HepG2 (cell line): ENCODE measurements at regions not wholly inside any gene's neighbourhood (a gene's known extent, or its start where the extent isn't known, plus 50 kb on each side); places are given as distances from the start of the nearest gene placed in this dataset.

Experiments used
- GABPA ChIP-seq, 2 experiments: IDR thresholded peaks; 2 replicates each; pipeline ENCODE4 v1.6.1; 2011 to 2016; ENCODE audit warnings: low read depth in 2 of 2, low read length in 1 of 2, missing biosample characterization in 1 of 2, missing genetic modification characterization in 1 of 2
- HNRNPLL ChIP-seq: fragments of 200-400 bp; formaldehyde crosslinking; IDR thresholded peaks from 2 replicates; pipeline ENCODE4 v1.6.1; 2017; ENCODE audit warnings: mild to moderate bottlenecking, low read depth, low read length; ENCODE audit not compliant: poor library complexity, severe bottlenecking
- HOXD1 ChIP-seq: sonication (generic); formaldehyde crosslinking; IDR thresholded peaks from 2 replicates; pipeline ENCODE4 v1.5.0; 2020; ENCODE audit warnings: missing genetic modification reagents
- MEIS2 ChIP-seq: sonication (generic); formaldehyde crosslinking; IDR thresholded peaks from 2 replicates; pipeline ENCODE4 v1.9.0; 2021; ENCODE audit warnings: mild to moderate bottlenecking, missing genetic modification reagents
- MYC ChIP-seq: sonication (generic); formaldehyde crosslinking; IDR thresholded peaks from 2 replicates; pipeline ENCODE4 v1.9.0; 2021; ENCODE audit warnings: missing genetic modification reagents, borderline replicate concordance
- NBN ChIP-seq: fragments of 450-650 bp; conservative IDR thresholded peaks from 2 replicates; pipeline ENCODE4 v1.6.1; 2017
- SIX1 ChIP-seq: sonication (generic); formaldehyde crosslinking; IDR thresholded peaks from 2 replicates; pipeline ENCODE4 v1.4.0; 2020; ENCODE audit warnings: missing genetic modification reagents, borderline replicate concordance
- TBX2 ChIP-seq: sonication (generic); formaldehyde crosslinking; IDR thresholded peaks from 2 replicates; pipeline ENCODE4 v1.5.0; 2020; ENCODE audit warnings: missing genetic modification reagents, mild to moderate bottlenecking, borderline replicate concordance
- ZNF263 ChIP-seq: sonication (generic); formaldehyde crosslinking; IDR thresholded peaks from 2 replicates; pipeline ENCODE4 v1.4.0; 2020; ENCODE audit warnings: missing genetic modification reagents
- ZNF441 ChIP-seq: sonication (generic); formaldehyde crosslinking; IDR thresholded peaks from 2 replicates; pipeline ENCODE4 v1.7.0; 2021; ENCODE audit warnings: missing genetic modification reagents, borderline replicate concordance
- ZNF460 ChIP-seq: sonication (generic); formaldehyde crosslinking; IDR thresholded peaks from 2 replicates; pipeline ENCODE4 v1.5.1; 2020; ENCODE audit warnings: missing genetic modification reagents, mild to moderate bottlenecking, borderline replicate concordance
- TF ChIP-seq, protein P1 (sequence below): sonication (generic); formaldehyde crosslinking; IDR thresholded peaks from 2 replicates; pipeline ENCODE4 v1.4.0; 2020; ENCODE audit warnings: missing genetic modification reagents, borderline replicate concordance
- TF ChIP-seq, protein P2 (sequence below): sonication (generic); formaldehyde crosslinking; IDR thresholded peaks from 2 replicates; pipeline ENCODE4 v1.5.0; 2020; ENCODE audit warnings: mild to moderate bottlenecking, missing genetic modification reagents, borderline replicate concordance
- TF ChIP-seq, protein P3 (sequence below): sonication (generic); formaldehyde crosslinking; IDR thresholded peaks from 2 replicates; pipeline ENCODE4 v1.4.0; 2020; ENCODE audit warnings: missing genetic modification reagents, mild to moderate bottlenecking, borderline replicate concordance
- TF ChIP-seq, protein P4 (sequence below): sonication (generic); formaldehyde crosslinking; IDR thresholded peaks from 2 replicates; pipeline ENCODE4 v1.5.0; 2020; ENCODE audit warnings: missing genetic modification reagents, mild to moderate bottlenecking, borderline replicate concordance

- TF ChIP-seq, protein P1, sequence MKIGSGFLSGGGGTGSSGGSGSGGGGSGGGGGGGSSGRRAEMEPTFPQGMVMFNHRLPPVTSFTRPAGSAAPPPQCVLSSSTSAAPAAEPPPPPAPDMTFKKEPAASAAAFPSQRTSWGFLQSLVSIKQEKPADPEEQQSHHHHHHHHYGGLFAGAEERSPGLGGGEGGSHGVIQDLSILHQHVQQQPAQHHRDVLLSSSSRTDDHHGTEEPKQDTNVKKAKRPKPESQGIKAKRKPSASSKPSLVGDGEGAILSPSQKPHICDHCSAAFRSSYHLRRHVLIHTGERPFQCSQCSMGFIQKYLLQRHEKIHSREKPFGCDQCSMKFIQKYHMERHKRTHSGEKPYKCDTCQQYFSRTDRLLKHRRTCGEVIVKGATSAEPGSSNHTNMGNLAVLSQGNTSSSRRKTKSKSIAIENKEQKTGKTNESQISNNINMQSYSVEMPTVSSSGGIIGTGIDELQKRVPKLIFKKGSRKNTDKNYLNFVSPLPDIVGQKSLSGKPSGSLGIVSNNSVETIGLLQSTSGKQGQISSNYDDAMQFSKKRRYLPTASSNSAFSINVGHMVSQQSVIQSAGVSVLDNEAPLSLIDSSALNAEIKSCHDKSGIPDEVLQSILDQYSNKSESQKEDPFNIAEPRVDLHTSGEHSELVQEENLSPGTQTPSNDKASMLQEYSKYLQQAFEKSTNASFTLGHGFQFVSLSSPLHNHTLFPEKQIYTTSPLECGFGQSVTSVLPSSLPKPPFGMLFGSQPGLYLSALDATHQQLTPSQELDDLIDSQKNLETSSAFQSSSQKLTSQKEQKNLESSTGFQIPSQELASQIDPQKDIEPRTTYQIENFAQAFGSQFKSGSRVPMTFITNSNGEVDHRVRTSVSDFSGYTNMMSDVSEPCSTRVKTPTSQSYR, result no peak
- TF ChIP-seq HOXD1 (CRISPR knock-in tag), result no peak
- no peak for TF ChIP-seq HNRNPLL
- TF ChIP-seq ZNF263, result no peak
- TF ChIP-seq GABPA (IDR thresholded peaks at IDR 0.05; ENCODE audit: low read depth, low read length), result no peak
- TF ChIP-seq GABPA (CRISPR knock-in tag; IDR thresholded peaks at IDR 0.05; ENCODE audit: low read depth), result no peak
- TF ChIP-seq, protein P2, sequence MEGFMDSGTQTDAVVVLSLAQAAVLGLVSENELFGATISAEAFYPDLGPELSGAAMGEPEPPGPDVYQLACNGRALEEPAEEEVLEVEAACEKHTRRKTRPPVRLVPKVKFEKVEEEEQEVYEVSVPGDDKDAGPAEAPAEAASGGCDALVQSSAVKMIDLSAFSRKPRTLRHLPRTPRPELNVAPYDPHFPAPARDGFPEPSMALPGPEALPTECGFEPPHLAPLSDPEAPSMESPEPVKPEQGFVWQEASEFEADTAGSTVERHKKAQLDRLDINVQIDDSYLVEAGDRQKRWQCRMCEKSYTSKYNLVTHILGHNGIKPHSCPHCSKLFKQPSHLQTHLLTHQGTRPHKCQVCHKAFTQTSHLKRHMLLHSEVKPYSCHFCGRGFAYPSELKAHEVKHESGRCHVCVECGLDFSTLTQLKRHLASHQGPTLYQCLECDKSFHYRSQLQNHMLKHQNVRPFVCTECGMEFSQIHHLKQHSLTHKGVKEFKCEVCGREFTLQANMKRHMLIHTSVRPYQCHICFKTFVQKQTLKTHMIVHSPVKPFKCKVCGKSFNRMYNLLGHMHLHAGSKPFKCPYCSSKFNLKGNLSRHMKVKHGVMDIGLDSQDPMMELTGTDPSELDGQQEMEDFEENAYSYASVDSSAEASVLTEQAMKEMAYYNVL (CRISPR knock-in tag), result no peak
- TF ChIP-seq, protein P3, sequence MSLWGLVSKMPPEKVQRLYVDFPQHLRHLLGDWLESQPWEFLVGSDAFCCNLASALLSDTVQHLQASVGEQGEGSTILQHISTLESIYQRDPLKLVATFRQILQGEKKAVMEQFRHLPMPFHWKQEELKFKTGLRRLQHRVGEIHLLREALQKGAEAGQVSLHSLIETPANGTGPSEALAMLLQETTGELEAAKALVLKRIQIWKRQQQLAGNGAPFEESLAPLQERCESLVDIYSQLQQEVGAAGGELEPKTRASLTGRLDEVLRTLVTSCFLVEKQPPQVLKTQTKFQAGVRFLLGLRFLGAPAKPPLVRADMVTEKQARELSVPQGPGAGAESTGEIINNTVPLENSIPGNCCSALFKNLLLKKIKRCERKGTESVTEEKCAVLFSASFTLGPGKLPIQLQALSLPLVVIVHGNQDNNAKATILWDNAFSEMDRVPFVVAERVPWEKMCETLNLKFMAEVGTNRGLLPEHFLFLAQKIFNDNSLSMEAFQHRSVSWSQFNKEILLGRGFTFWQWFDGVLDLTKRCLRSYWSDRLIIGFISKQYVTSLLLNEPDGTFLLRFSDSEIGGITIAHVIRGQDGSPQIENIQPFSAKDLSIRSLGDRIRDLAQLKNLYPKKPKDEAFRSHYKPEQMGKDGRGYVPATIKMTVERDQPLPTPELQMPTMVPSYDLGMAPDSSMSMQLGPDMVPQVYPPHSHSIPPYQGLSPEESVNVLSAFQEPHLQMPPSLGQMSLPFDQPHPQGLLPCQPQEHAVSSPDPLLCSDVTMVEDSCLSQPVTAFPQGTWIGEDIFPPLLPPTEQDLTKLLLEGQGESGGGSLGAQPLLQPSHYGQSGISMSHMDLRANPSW (CRISPR knock-in tag), result no peak
- TF ChIP-seq MEIS2 (CRISPR knock-in tag), result 0 out of 2 replicates have a peak, but pooled peaks have one; percentile 11
- TF ChIP-seq, protein P4, sequence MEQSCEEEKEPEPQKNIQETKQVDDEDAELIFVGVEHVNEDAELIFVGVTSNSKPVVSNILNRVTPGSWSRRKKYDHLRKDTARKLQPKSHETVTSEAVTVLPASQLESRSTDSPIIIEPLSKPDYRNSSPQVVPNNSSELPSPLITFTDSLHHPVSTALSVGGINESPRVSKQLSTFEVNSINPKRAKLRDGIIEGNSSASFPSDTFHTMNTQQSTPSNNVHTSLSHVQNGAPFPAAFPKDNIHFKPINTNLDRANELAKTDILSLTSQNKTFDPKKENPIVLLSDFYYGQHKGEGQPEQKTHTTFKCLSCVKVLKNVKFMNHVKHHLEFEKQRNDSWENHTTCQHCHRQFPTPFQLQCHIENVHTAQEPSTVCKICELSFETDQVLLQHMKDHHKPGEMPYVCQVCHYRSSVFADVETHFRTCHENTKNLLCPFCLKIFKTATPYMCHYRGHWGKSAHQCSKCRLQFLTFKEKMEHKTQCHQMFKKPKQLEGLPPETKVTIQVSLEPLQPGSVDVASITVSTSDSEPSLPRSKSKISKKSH (CRISPR knock-in tag), result no peak
- no peak for TF ChIP-seq SIX1
- TF ChIP-seq MYC (CRISPR knock-in tag), result no peak
- no peak for TF ChIP-seq ZNF460 (CRISPR knock-in tag)
- TF ChIP-seq NBN, result no peak
- TF ChIP-seq ZNF441 (CRISPR knock-in tag), result peak; percentile 45; the same call in 1 of the 2 replicates
- TF ChIP-seq TBX2, result no peak
These were observed 247.0 kb downstream of the STK31 start (continued) for GRCh38 chr7:23956772-23957576.
